ENCODE measurements at regions not wholly inside any gene's neighbourhood (a gene's known extent, or its start where the extent isn't known, plus 50 kb on each side); places are given as distances from the start of the nearest gene placed in this dataset.

- TF ChIP-seq CTCF (conservative IDR thresholded peaks at IDR 0.05; ENCODE audit: low read length): no peak
- TF ChIP-seq EZH2phosphoT487 (IDR thresholded peaks at IDR 0.05; ENCODE audit: borderline replicate concordance, low read depth, low read length): no peak
Observed at GRCh38 chr12:16914853-16915252, 308.9 kb upstream of the LMO3 start.
